NCI-H526 treated with DMSO at 0.1 percent for 48 hours (cell line): ENCODE measurements at regions not wholly inside any gene's neighbourhood (a gene's known extent, or its start where the extent isn't known, plus 50 kb on each side); places are given as distances from the start of the nearest gene placed in this dataset.

Experiments
- DNase-seq: peaks from one replicate; lab custom pipeline; 2025; lab: John Stamatoyannopoulos, UW

GRCh38 chr4:171759274-171759673 is 53.9 kb upstream of the GALNTL6 start:
- no peak for DNase-seq

GRCh38 chr4:171751538-171751937 is 61.7 kb upstream of the GALNTL6 start:
- DNase-seq: no peak

GRCh38 chr4:171746418-171746817 is 66.8 kb upstream of the GALNTL6 start:
- no peak for DNase-seq

- DNase-seq: no peak
Measured at GRCh38 chr4:171742436-171742835, 70.8 kb upstream of the GALNTL6 start.

- DNase-seq: no peak
Measured at GRCh38 chr4:171727185-171727584, 86.0 kb upstream of the GALNTL6 start.

GRCh38 chr4:171721937-171722336 is 91.3 kb upstream of the GALNTL6 start:
- no peak for DNase-seq

- no peak for DNase-seq
Measured at GRCh38 chr4:171719691-171720090, 93.5 kb upstream of the GALNTL6 start.

GRCh38 chr4:171718665-171719064 is 94.5 kb upstream of the GALNTL6 start:
- no peak for DNase-seq

- DNase-seq: no peak
Measured at GRCh38 chr4:171718069-171718468, 95.1 kb upstream of the GALNTL6 start.

GRCh38 chr4:171717231-171717741 is 95.9 kb upstream of the GALNTL6 start:
- DNase-seq: no peak

- DNase-seq: no peak
Measured at GRCh38 chr4:171715973-171716372, 97.2 kb upstream of the GALNTL6 start.

GRCh38 chr4:171714791-171715454 is 98.3 kb upstream of the GALNTL6 start:
- DNase-seq: no peak

- DNase-seq: no peak
Measured at GRCh38 chr4:171710743-171711142, 102.5 kb upstream of the GALNTL6 start.

- no peak for DNase-seq
Measured at GRCh38 chr4:171676555-171677215, 136.5 kb upstream of the GALNTL6 start.

GRCh38 chr4:171674781-171675180 is 138.4 kb upstream of the GALNTL6 start:
- no peak for DNase-seq

- DNase-seq: no peak
Measured at GRCh38 chr4:171668403-171668802, 144.8 kb upstream of the GALNTL6 start.

GRCh38 chr4:171667906-171668305 is 145.3 kb upstream of the GALNTL6 start:
- no peak for DNase-seq

GRCh38 chr4:171651071-171651470 is 162.1 kb upstream of the GALNTL6 start:
- DNase-seq: no peak

GRCh38 chr4:171650543-171650942 is 162.7 kb upstream of the GALNTL6 start:
- DNase-seq: no peak

- DNase-seq: no peak
Measured at GRCh38 chr4:171648926-171649325, 164.3 kb upstream of the GALNTL6 start.

GRCh38 chr4:171646984-171647383 is 166.2 kb upstream of the GALNTL6 start:
- no peak for DNase-seq

GRCh38 chr4:171644430-171645057 is 168.7 kb upstream of the GALNTL6 start:
- DNase-seq: no peak

- no peak for DNase-seq
Measured at GRCh38 chr4:171639540-171639939, 173.7 kb upstream of the GALNTL6 start.
